Loucy (cell line): ENCODE measurements at regions not wholly inside any gene's neighbourhood (a gene's known extent, or its start where the extent isn't known, plus 50 kb on each side); places are given as distances from the start of the nearest gene placed in this dataset.

ENCODE experiments used
- H2AFZ ChIP-seq: fragments of 200-600 bp; sonication (generic); 2 replicates; pipeline ENCODE4 v1.6.0; 2016; ENCODE audit warnings: antibody characterized with exemption, mild to moderate bottlenecking, low read length, moderate library complexity
- H3F3A ChIP-seq: fragments of 200-600 bp; 2 replicates; pipeline ENCODE4 v1.6.0; 2016; ENCODE audit warnings: antibody characterized with exemption, low read depth, mild to moderate bottlenecking
- H3K27me3 ChIP-seq: fragments of 200-600 bp; sonication (generic); 2 replicates; pipeline ENCODE4 v1.6.1; 2014; ENCODE audit warnings: low read length, mild to moderate bottlenecking; ENCODE audit not compliant: insufficient read depth, poor library complexity, severe bottlenecking
- H3K36me3 ChIP-seq: fragments of 200-600 bp; sonication (generic); 2 replicates; pipeline ENCODE4 v1.6.1; 2016; ENCODE audit warnings: low read length; ENCODE audit not compliant: insufficient read depth
- H3K4me1 ChIP-seq: fragments of 200-600 bp; sonication (generic); 2 replicates; pipeline ENCODE4 v1.5.1; 2014; ENCODE audit warnings: low read length, mild to moderate bottlenecking; ENCODE audit not compliant: insufficient read depth, poor library complexity, severe bottlenecking
- H3K4me2 ChIP-seq: fragments of 200-600 bp; sonication (generic); 2 replicates; pipeline ENCODE4 v1.6.0; 2014; ENCODE audit warnings: antibody characterized with exemption, low read length, low read depth, mild to moderate bottlenecking; ENCODE audit not compliant: poor library complexity, severe bottlenecking
- H3K4me3 ChIP-seq: fragments of 200-600 bp; sonication (generic); 2 replicates; pipeline ENCODE4 v1.5.1; 2014; ENCODE audit warnings: low read length, mild to moderate bottlenecking, mixed read lengths; ENCODE audit not compliant: poor library complexity, severe bottlenecking
- H3K79me2 ChIP-seq: fragments of 200-600 bp; sonication (generic); 2 replicates; pipeline ENCODE4 v1.6.1; 2014; ENCODE audit warnings: low read length; ENCODE audit not compliant: insufficient read depth
- H3K9ac ChIP-seq: fragments of 200-600 bp; sonication (generic); 2 replicates; pipeline ENCODE4 v1.6.0; 2014; ENCODE audit warnings: mild to moderate bottlenecking, low read depth, low read length, moderate library complexity; ENCODE audit not compliant: poor library complexity, severe bottlenecking
- H3K9me2 ChIP-seq: fragments of 200-600 bp; sonication (generic); replicated peaks from 2 replicates; pipeline ENCODE4 v1.6.1; 2016; ENCODE audit warnings: low read depth, low read length, mixed read lengths
- H3K9me3 ChIP-seq: fragments of 200-600 bp; sonication (generic); 2 replicates; pipeline ENCODE4 v1.6.1; 2014; ENCODE audit warnings: mild to moderate bottlenecking, antibody characterized with exemption, low read length, low read depth; ENCODE audit not compliant: insufficient read depth
- H4K20me1 ChIP-seq: fragments of 200-600 bp; sonication (generic); 2 replicates; pipeline ENCODE4 v1.6.0; 2014; ENCODE audit warnings: antibody characterized with exemption, low read length, mild to moderate bottlenecking; ENCODE audit not compliant: insufficient read depth, poor library complexity, severe bottlenecking
- EZH2phosphoT487 ChIP-seq: fragments of 200-600 bp; IDR thresholded peaks from 2 replicates; pipeline ENCODE4 v1.6.1; 2018; ENCODE audit warnings: antibody characterized with exemption, mild to moderate bottlenecking, moderate library complexity, borderline replicate concordance
- TF ChIP-seq, protein P1 (sequence below): fragments of 200-600 bp; sonication (generic); conservative IDR thresholded peaks from 2 replicates; pipeline ENCODE4 v1.5.1; 2014; ENCODE audit warnings: mild to moderate bottlenecking, antibody characterized with exemption, low read length

DNA sequence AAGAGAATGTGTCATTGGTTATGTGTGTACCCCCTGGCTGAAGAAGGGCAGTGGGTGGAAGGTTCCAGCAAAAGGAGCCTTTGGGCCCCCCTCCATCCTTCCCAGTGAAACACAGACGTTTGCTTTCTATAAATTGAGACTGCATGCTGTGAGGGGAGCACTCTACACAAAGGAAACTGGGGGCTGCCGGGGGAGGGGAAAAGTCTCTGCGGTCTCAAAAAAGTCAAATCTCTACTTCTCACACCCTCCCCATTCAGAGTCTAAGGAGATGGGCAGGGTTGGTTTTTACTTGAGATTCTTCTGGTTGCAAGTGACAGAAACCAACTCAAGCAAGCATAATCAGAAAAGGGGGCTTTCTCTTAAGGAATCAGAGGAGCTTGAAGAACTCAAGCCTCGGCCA, 50.1 kb upstream of the TLE3 start:
- H3K9me2 ChIP-seq, result no peaks in the 10 kb centered on the region
- H3K4me3 ChIP-seq, result no peak overlapping the region
- H3K4me1 ChIP-seq, result peaks cover 53% of the 10 kb centered on the region
- no peaks in the 10 kb centered on the region for H3K36me3 ChIP-seq
- H3K27me3 ChIP-seq, result no peaks in the 10 kb centered on the region
- no peak overlapping the region for H3K9ac ChIP-seq
- H3K9me3 ChIP-seq, result no peaks in the 10 kb centered on the region
- H3F3A ChIP-seq, result 0 out of 2 replicates have a peak, but pooled peaks cover 4% of the 10 kb centered on the region
- H3K4me2 ChIP-seq, result peak overlapping the region; percentile 23
- no peak for TF ChIP-seq EZH2phosphoT487
- TF ChIP-seq, protein P1, sequence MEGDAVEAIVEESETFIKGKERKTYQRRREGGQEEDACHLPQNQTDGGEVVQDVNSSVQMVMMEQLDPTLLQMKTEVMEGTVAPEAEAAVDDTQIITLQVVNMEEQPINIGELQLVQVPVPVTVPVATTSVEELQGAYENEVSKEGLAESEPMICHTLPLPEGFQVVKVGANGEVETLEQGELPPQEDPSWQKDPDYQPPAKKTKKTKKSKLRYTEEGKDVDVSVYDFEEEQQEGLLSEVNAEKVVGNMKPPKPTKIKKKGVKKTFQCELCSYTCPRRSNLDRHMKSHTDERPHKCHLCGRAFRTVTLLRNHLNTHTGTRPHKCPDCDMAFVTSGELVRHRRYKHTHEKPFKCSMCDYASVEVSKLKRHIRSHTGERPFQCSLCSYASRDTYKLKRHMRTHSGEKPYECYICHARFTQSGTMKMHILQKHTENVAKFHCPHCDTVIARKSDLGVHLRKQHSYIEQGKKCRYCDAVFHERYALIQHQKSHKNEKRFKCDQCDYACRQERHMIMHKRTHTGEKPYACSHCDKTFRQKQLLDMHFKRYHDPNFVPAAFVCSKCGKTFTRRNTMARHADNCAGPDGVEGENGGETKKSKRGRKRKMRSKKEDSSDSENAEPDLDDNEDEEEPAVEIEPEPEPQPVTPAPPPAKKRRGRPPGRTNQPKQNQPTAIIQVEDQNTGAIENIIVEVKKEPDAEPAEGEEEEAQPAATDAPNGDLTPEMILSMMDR, result no peak
- H4K20me1 ChIP-seq, result no peaks in the 10 kb centered on the region
- no peaks in the 10 kb centered on the region for H3K79me2 ChIP-seq
- 0 out of 2 replicates have a peak overlapping the region, but pooled peaks have one; percentile 15 for H2AFZ ChIP-seq
